RPMI7951 (cell line): ENCODE measurements at regions not wholly inside any gene's neighbourhood (a gene's known extent, or its start where the extent isn't known, plus 50 kb on each side); places are given as distances from the start of the nearest gene placed in this dataset.
A peak's percentile ranks its signal among the peaks of the same experiment; 100 is the strongest.
"Not testable (repeated sequence)": the region's sequence is repeated elsewhere in the genome, so short reads cannot be mapped to it uniquely, and the experiment has no call there.

Source experiments
- DNase-seq: peaks from one replicate; pipeline ENCODE4 v3.0.0-alpha.2; 2012; ENCODE audit warnings: low read depth

- DNase-seq = not testable (repeated sequence)
Measured at GRCh38 chr1:146883190-146883589, 54.9 kb upstream of the NBPF12 start.

- DNase-seq = not testable (repeated sequence)
Measured at GRCh38 chr1:146881096-146881495, 57.0 kb upstream of the NBPF12 start.

GRCh38 chr1:146863799-146864319 lies 74.3 kb upstream of the NBPF12 start:
- peak; percentile 37 for DNase-seq

- DNase-seq = not testable (repeated sequence)
Measured at GRCh38 chr1:146853147-146853546, 85.0 kb upstream of the NBPF12 start.

GRCh38 chr1:146850352-146850889 lies 87.7 kb upstream of the NBPF12 start:
- DNase-seq = peak; percentile 12

GRCh38 chr1:146838725-146839124 lies 99.4 kb upstream of the NBPF12 start:
- not testable (repeated sequence) for DNase-seq

GRCh38 chr1:146826957-146827356 lies 111.2 kb upstream of the NBPF12 start:
- not testable (repeated sequence) for DNase-seq

- not testable (repeated sequence) for DNase-seq
Measured at GRCh38 chr1:146794236-146794635, 143.9 kb upstream of the NBPF12 start.

- DNase-seq = peak; percentile 10
Measured at GRCh38 chr1:146792725-146793124, 145.4 kb upstream of the NBPF12 start.

GRCh38 chr1:146784212-146784940 lies 153.7 kb upstream of the NBPF12 start:
- DNase-seq = peak; percentile 3

- not testable (repeated sequence) for DNase-seq
Measured at GRCh38 chr1:146781235-146781634, 156.9 kb upstream of the NBPF12 start.

- DNase-seq = peak; percentile 71
Measured at GRCh38 chr1:146777826-146778602, 160.1 kb upstream of the NBPF12 start.

GRCh38 chr1:146774988-146775387 lies 163.1 kb upstream of the NBPF12 start:
- DNase-seq = not testable (repeated sequence)

GRCh38 chr1:146774271-146774670 lies 163.9 kb upstream of the NBPF12 start:
- not testable (repeated sequence) for DNase-seq

GRCh38 chr1:146771409-146771808 lies 166.7 kb upstream of the NBPF12 start:
- not testable (repeated sequence) for DNase-seq

- DNase-seq = not testable (repeated sequence)
Measured at GRCh38 chr1:146770998-146771397, 167.1 kb upstream of the NBPF12 start.

- DNase-seq = not testable (repeated sequence)
Measured at GRCh38 chr1:146763234-146763633, 174.9 kb upstream of the NBPF12 start.

GRCh38 chr1:146756858-146757257 lies 181.3 kb upstream of the NBPF12 start:
- not testable (repeated sequence) for DNase-seq

- not testable (repeated sequence) for DNase-seq
Measured at GRCh38 chr1:146748686-146749085, 189.4 kb upstream of the NBPF12 start.

GRCh38 chr1:146731981-146732680 lies 206.0 kb upstream of the NBPF12 start:
- not testable (repeated sequence) for DNase-seq

- not testable (repeated sequence) for DNase-seq
Measured at GRCh38 chr1:146729642-146730344, 208.3 kb upstream of the NBPF12 start.
